ENCODE measurements at regions not wholly inside any gene's neighbourhood (a gene's known extent, or its start where the extent isn't known, plus 50 kb on each side); places are given as distances from the start of the nearest gene placed in this dataset.

DNA sequence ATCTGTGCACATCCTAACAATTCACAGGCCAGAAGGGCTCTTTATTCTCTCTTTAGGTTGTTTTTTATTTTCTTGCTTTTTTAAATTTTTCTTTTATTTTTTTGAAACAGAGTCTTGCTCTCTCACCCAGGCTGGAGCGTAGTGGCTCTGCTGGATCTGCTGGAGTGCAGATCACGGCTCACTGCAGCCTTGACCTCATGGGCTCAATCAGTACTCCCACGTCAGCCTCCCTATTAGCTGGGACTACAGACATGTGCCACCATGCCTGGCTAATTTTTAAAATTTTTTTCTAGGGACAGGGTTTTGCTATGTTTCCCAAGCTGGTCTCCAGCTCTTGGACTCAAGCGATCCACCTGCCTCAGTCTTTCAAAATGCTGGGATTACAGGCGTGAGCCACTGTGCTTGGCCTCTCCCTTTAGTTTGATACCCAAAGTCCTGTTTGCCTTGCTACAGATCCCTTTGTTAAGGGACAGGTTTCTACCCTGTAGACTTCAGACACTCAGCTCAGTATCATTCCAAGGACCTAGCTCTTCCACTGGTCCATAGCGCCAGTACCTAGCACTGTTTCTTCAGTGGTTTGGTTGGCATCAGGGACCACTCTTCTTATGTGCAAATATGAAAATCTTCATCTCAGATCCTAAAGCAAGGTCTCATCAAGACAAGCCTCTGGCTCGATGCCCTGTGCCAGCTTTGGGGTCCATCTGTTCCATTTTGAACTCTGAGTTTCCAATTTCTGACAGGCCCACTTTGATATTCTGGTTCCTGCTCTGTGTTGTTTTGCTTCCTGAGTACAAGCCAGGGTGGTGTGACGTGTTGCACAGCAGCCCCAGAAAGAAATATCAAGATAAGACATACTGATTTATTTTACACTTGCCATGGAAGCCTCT, 211.7 kb downstream of the FAT3 start:
- dilution Hi-C loops (cut with MboI; ENCODE audit: extremely low pct_ligation_motif_present, low sequenced_read_pairs) = no loop called here
- Histone ChIP-seq H3K36me3 (ENCODE audit: control insufficient read depth in 2 of 2, extremely low read depth in 1 of 2, insufficient read depth in 2 of 2, low read length in 2 of 2) (no peaks in the 10 kb centered on the region), H3K27ac (ENCODE audit: control insufficient read depth, insufficient read depth, low read length) (no peak overlapping the region), H3K9me1 (ENCODE audit: control insufficient read depth, extremely low read depth, insufficient read depth, low read length) (no peaks in the 10 kb centered on the region), H3K9ac (ENCODE audit: control insufficient read depth, extremely low read depth, insufficient read depth, low read length) (no peak overlapping the region), H3K4me1 (ENCODE audit: control insufficient read depth, extremely low read depth, insufficient read depth, low read length) (no peaks in the 10 kb centered on the region), H3K4me3 (ENCODE audit: control insufficient read depth in 2 of 3, extremely low read depth in 1 of 3, insufficient read depth in 2 of 3, low read depth in 1 of 3, low read length in 3 of 3) (no peak overlapping the region), H2AFZ (ENCODE audit: control insufficient read depth, low read length) (no peak overlapping the region), H3K27me3 (ENCODE audit: control insufficient read depth, extremely low read depth, insufficient read depth, low read length) (no peaks in the 10 kb centered on the region), H4K20me1 (ENCODE audit: control insufficient read depth, extremely low read depth, insufficient read depth, low read length) (no peaks in the 10 kb centered on the region), H3K79me2 (ENCODE audit: control insufficient read depth, insufficient read depth, low read length) (no peaks in the 10 kb centered on the region), H3K9me3 (ENCODE audit: control insufficient read depth, low read depth, low read length) (no peaks in the 10 kb centered on the region), H3K4me2 (ENCODE audit: control insufficient read depth, extremely low read depth, insufficient read depth, low read depth, low read length) (no peak overlapping the region)
- DNase-seq (ENCODE audit: low read depth, low spot score) (no peak), FAIRE-seq (no peak)
- no peak for TF ChIP-seq EZH2 (IDR thresholded peaks at IDR 0.05; ENCODE audit: low read length)
- TF ChIP-seq CTCF (optimal IDR thresholded peaks at IDR 0.05 in 1 of 3, IDR thresholded peaks at IDR 0.05 in 1 of 3, conservative IDR thresholded peaks at IDR 0.05 in 1 of 3; ENCODE audit: extremely low read depth in 1 of 3, insufficient read depth in 2 of 3, low read length in 3 of 3) = no peak

DNA sequence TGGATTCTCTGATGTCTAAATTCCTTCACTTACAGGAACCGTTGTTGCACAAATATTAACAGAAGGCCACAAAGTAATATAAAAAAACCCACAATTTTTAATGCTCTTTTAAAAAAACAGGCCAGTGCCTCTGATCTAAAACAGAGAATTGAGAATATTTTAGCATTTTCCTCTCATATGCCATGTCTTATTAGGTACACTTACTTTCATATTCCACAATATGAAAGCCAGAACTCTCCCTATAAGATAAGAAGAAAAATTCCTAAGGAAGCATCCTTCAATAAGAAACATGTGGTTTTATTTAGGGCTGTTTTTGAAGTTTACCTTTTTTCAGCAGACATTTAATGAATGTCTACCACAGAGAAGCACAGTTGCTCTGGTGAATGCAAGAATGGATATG, 214.5 kb downstream of the FAT3 start:
- dilution Hi-C loops (cut with MboI; ENCODE audit: extremely low pct_ligation_motif_present, low sequenced_read_pairs) = no loop called here
- H3K9me1 ChIP-seq (ENCODE audit: control insufficient read depth, extremely low read depth, insufficient read depth, low read length) = no peaks in the 10 kb centered on the region
- H3K4me2 ChIP-seq (ENCODE audit: control insufficient read depth, extremely low read depth, insufficient read depth, low read depth, low read length) = no peak overlapping the region
- no peak overlapping the region for H3K27ac ChIP-seq (ENCODE audit: control insufficient read depth, insufficient read depth, low read length)
- TF ChIP-seq EZH2 (IDR thresholded peaks at IDR 0.05; ENCODE audit: low read length) (no peak), CTCF (optimal IDR thresholded peaks at IDR 0.05 in 1 of 3, IDR thresholded peaks at IDR 0.05 in 1 of 3, conservative IDR thresholded peaks at IDR 0.05 in 1 of 3; ENCODE audit: extremely low read depth in 1 of 3, insufficient read depth in 2 of 3, low read length in 3 of 3) (no peak)
- no peak overlapping the region for H3K9ac ChIP-seq (ENCODE audit: control insufficient read depth, extremely low read depth, insufficient read depth, low read length)
- H4K20me1 ChIP-seq (ENCODE audit: control insufficient read depth, extremely low read depth, insufficient read depth, low read length) = no peaks in the 10 kb centered on the region
- no peak overlapping the region for H2AFZ ChIP-seq (ENCODE audit: control insufficient read depth, low read length)
- DNase-seq (ENCODE audit: low read depth, low spot score) = no peak
- no peak overlapping the region for H3K4me3 ChIP-seq (ENCODE audit: control insufficient read depth in 2 of 3, extremely low read depth in 1 of 3, insufficient read depth in 2 of 3, low read depth in 1 of 3, low read length in 3 of 3)
- no peaks in the 10 kb centered on the region for H3K79me2 ChIP-seq (ENCODE audit: control insufficient read depth, insufficient read depth, low read length)
- no peak for FAIRE-seq
- no peaks in the 10 kb centered on the region for H3K9me3 ChIP-seq (ENCODE audit: control insufficient read depth, low read depth, low read length)
- no peaks in the 10 kb centered on the region for H3K36me3 ChIP-seq (ENCODE audit: control insufficient read depth in 2 of 2, extremely low read depth in 1 of 2, insufficient read depth in 2 of 2, low read length in 2 of 2)
- no peaks in the 10 kb centered on the region for H3K27me3 ChIP-seq (ENCODE audit: control insufficient read depth, extremely low read depth, insufficient read depth, low read length)
- H3K4me1 ChIP-seq (ENCODE audit: control insufficient read depth, extremely low read depth, insufficient read depth, low read length) = no peaks in the 10 kb centered on the region

All from keratinocyte (primary cell).